ENCODE measurements at regions not wholly inside any gene's neighbourhood (a gene's known extent, or its start where the extent isn't known, plus 50 kb on each side); places are given as distances from the start of the nearest gene placed in this dataset.

DNA sequence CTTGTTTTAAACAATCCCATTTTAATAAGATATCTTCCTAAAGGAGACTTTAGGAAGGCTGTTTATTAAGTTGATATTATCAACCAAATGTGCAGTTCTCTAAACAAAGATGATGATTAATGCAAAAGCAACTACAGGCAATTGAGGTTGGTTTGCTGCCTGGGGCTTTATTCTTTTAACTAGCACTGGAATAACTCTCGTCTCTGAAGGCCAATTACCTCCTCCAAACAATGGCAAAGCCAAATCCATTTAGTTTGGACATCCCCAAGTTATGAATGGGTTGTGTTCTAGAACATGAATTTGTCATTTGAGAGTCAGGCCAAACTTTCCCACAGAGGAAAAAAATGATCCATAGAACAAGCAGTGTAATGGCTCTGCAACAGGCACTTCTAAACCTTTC lies 114.1 kb downstream of the SLC16A9 start:
- no peak for TF ChIP-seq CTCF (IDR thresholded peaks at IDR 0.05; ENCODE audit: extremely low read depth, missing control alignments)
- DNase-seq (ENCODE audit: low spot score) = no peak

DNA sequence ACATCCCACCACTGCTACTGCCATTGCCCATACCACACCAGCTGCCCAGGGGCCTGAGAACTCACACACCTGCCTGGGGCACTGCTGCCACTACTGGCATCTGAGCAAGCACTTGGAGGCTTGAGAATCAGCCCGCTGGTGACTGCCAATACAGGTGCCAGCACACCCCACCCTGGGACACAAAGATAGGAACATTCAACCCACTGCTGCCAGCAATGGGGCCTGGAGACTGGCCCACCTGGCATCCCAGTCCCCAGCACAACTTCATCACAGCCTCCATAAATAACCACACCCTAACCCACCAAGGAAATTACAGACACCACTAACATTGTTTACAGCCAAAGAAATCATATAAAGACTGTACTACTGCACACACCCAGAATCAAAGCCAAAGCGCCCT lies 115.9 kb downstream of the SLC16A9 start:
- no peak for DNase-seq (ENCODE audit: low spot score)
- no peak for TF ChIP-seq CTCF (IDR thresholded peaks at IDR 0.05; ENCODE audit: extremely low read depth, missing control alignments)

DNA sequence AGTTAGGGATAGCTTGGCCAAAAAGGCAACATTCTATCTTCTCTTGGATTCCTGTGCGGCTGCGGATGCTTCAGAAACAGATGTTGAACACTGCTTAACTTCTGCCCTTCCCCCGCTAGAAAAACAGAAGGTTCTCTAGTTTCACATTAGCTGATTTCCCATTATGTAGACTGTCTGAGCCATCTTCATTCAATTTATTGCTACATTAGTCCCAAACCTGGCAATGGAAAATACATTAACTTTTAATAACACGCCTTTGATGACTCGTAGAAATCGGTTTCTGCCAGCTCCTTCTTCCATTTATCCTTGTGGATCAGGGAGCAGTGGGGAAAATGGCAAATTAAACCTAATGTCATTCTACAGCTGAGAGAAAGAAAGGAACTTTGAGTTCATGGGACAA lies 119.9 kb downstream of the SLC16A9 start:
- DNase-seq (ENCODE audit: low spot score) = no peak
- TF ChIP-seq CTCF (IDR thresholded peaks at IDR 0.05; ENCODE audit: extremely low read depth, missing control alignments) = no peak

- TF ChIP-seq CTCF (IDR thresholded peaks at IDR 0.05; ENCODE audit: extremely low read depth, missing control alignments) = no peak
- no peak for DNase-seq (ENCODE audit: low spot score)
Measured at GRCh38 chr10:59588791-59589190, 120.9 kb downstream of the SLC16A9 start.

GRCh38 chr10:59587756-59588140 lies 121.9 kb downstream of the SLC16A9 start:
- no peak for DNase-seq (ENCODE audit: low spot score)
- no peak for TF ChIP-seq CTCF (IDR thresholded peaks at IDR 0.05; ENCODE audit: extremely low read depth, missing control alignments)

DNA sequence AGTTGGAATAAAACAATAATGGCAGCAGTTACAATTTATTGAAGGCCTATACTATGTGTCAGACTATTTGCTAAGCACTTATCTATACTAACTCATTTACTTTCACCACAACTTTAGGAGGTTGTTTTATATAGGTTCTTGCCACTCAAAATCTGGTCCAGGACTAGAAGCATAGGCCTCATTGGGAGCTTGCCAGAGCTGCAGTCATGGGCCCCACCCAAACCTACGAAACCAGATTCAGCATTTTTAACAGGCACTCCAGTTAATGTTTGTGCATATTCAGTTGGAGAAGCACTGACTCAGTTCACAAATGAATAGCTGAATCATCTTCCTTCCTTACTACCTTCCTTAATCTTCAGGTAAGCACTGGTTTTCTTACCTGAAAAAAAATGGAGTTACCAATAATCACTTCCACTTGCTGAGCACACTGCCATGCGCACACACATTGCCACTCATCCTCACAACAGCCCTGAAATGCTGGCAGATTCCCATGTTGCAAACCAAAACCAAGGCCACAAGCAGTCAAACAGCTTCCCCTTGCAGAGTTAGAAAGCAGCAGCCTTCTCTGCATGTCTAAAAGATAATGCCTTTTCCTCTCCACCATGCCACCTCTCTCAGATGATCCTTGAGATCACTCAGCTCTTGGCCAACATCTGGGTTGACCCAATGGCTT lies 122.4 kb downstream of the SLC16A9 start:
- no peak for DNase-seq (ENCODE audit: low spot score)
- no peak for TF ChIP-seq CTCF (IDR thresholded peaks at IDR 0.05; ENCODE audit: extremely low read depth, missing control alignments)

GRCh38 chr10:59586407-59586891 lies 123.2 kb downstream of the SLC16A9 start:
- TF ChIP-seq CTCF (IDR thresholded peaks at IDR 0.05; ENCODE audit: extremely low read depth, missing control alignments) = no peak
- DNase-seq (ENCODE audit: low spot score) = no peak

Data from GM20000 (cell line).